ENCODE measurements at regions not wholly inside any gene's neighbourhood (a gene's known extent, or its start where the extent isn't known, plus 50 kb on each side); places are given as distances from the start of the nearest gene placed in this dataset.

GRCh38 chr9:82583524-82583923, 479.4 kb downstream of the RASEF start:
- TF ChIP-seq, protein P1, sequence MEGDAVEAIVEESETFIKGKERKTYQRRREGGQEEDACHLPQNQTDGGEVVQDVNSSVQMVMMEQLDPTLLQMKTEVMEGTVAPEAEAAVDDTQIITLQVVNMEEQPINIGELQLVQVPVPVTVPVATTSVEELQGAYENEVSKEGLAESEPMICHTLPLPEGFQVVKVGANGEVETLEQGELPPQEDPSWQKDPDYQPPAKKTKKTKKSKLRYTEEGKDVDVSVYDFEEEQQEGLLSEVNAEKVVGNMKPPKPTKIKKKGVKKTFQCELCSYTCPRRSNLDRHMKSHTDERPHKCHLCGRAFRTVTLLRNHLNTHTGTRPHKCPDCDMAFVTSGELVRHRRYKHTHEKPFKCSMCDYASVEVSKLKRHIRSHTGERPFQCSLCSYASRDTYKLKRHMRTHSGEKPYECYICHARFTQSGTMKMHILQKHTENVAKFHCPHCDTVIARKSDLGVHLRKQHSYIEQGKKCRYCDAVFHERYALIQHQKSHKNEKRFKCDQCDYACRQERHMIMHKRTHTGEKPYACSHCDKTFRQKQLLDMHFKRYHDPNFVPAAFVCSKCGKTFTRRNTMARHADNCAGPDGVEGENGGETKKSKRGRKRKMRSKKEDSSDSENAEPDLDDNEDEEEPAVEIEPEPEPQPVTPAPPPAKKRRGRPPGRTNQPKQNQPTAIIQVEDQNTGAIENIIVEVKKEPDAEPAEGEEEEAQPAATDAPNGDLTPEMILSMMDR (conservative IDR thresholded peaks at IDR 0.05): no peak
- TF ChIP-seq ZFX (IDR thresholded peaks at IDR 0.05): no peak
